ENCODE measurements at regions not wholly inside any gene's neighbourhood (a gene's known extent, or its start where the extent isn't known, plus 50 kb on each side); places are given as distances from the start of the nearest gene placed in this dataset.

DNA sequence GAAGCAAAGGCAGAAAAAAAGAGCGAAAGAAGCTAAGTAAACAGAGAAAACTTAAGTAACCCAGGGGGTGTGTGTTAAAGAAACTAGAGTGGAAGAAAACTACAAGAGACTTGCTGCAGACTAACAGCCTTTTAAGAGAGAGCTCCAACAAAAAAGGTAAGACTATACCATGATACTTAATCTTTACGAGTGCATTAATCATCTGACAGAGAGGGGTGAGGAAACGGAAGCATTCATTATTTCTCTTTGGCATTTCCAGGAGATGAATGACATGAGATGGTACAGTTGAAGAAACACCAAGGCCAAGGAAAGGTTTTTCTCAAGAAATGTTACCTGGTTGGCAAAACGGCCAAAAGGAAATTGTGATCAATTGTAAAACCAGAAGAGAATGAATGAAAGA is 906.8 kb downstream of the QKI start:
- TF ChIP-seq, protein P1, sequence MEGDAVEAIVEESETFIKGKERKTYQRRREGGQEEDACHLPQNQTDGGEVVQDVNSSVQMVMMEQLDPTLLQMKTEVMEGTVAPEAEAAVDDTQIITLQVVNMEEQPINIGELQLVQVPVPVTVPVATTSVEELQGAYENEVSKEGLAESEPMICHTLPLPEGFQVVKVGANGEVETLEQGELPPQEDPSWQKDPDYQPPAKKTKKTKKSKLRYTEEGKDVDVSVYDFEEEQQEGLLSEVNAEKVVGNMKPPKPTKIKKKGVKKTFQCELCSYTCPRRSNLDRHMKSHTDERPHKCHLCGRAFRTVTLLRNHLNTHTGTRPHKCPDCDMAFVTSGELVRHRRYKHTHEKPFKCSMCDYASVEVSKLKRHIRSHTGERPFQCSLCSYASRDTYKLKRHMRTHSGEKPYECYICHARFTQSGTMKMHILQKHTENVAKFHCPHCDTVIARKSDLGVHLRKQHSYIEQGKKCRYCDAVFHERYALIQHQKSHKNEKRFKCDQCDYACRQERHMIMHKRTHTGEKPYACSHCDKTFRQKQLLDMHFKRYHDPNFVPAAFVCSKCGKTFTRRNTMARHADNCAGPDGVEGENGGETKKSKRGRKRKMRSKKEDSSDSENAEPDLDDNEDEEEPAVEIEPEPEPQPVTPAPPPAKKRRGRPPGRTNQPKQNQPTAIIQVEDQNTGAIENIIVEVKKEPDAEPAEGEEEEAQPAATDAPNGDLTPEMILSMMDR (IDR thresholded peaks at IDR 0.05 in 2 of 3, conservative IDR thresholded peaks at IDR 0.05 in 1 of 3; ENCODE audit: borderline replicate concordance in 1 of 3, insufficient read depth in 1 of 3, low read depth in 2 of 3, low read length in 2 of 3): no peak
- TF ChIP-seq, protein P2, sequence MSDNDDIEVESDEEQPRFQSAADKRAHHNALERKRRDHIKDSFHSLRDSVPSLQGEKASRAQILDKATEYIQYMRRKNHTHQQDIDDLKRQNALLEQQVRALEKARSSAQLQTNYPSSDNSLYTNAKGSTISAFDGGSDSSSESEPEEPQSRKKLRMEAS (IDR thresholded peaks at IDR 0.05): no peak
- TF ChIP-seq EZH2 (IDR thresholded peaks at IDR 0.05) (no peak), POLR2AphosphoS5 (IDR thresholded peaks at IDR 0.05; ENCODE audit: low read depth, low read length) (no peak), RAD21 (IDR thresholded peaks at IDR 0.05; ENCODE audit: low read depth) (no peak)
- TF ChIP-seq, protein P3, sequence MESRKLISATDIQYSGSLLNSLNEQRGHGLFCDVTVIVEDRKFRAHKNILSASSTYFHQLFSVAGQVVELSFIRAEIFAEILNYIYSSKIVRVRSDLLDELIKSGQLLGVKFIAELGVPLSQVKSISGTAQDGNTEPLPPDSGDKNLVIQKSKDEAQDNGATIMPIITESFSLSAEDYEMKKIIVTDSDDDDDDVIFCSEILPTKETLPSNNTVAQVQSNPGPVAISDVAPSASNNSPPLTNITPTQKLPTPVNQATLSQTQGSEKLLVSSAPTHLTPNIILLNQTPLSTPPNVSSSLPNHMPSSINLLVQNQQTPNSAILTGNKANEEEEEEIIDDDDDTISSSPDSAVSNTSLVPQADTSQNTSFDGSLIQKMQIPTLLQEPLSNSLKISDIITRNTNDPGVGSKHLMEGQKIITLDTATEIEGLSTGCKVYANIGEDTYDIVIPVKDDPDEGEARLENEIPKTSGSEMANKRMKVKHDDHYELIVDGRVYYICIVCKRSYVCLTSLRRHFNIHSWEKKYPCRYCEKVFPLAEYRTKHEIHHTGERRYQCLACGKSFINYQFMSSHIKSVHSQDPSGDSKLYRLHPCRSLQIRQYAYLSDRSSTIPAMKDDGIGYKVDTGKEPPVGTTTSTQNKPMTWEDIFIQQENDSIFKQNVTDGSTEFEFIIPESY (IDR thresholded peaks at IDR 0.05; ENCODE audit: extremely low read depth, insufficient replicate concordance, low read length): no peak
